ENCODE measurements at regions not wholly inside any gene's neighbourhood (a gene's known extent, or its start where the extent isn't known, plus 50 kb on each side); places are given as distances from the start of the nearest gene placed in this dataset.
"Not testable (repeated sequence)": the region's sequence is repeated elsewhere in the genome, so short reads cannot be mapped to it uniquely, and the experiment has no call there.

DNA sequence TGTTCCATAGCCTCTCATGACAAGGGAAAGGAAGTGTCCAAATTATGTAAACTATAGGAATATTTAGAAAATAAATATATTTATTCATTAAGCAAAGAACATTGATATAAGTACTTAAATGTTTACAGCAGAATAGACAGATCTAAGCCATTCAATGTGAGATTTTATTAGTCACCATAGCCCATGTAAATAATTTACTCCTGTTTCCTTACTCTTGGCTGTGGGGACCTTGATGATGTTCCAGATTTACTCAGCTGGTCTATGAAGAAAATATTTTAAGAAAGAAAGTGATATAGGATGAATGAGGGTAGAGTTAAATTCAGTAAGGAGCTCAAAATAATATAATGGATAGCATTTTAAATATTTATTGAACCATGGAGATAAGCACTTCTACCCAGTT is 442.6 kb upstream of the KLF6 start:
- Histone ChIP-seq H3K4me3 (no peak overlapping the region), H3K79me2 (no peaks in the 10 kb centered on the region), H2AFZ (no peak overlapping the region), H3K4me2 (no peak overlapping the region), H3K4me1 (ENCODE audit: insufficient read depth) (no peaks in the 10 kb centered on the region), H3K27me3 (no peaks in the 10 kb centered on the region), H4K20me1 (ENCODE audit: insufficient read depth, poor library complexity, severe bottlenecking) (no peaks in the 10 kb centered on the region), H3K9me2 (replicated peaks; ENCODE audit: insufficient read depth) (no peaks in the 10 kb centered on the region), H3K27ac (no peak overlapping the region), H3K36me3 (replicated peaks; ENCODE audit: insufficient read depth, low read depth) (no peaks in the 10 kb centered on the region), H3K9me3 (ENCODE audit: low read depth) (no peaks in the 10 kb centered on the region)
- no peak for TF ChIP-seq EZH2phosphoT487 (IDR thresholded peaks at IDR 0.05; ENCODE audit: low read depth, severe bottlenecking, unreplicated experiment)
- no peak for DNase-seq (ENCODE audit: low spot score)

DNA sequence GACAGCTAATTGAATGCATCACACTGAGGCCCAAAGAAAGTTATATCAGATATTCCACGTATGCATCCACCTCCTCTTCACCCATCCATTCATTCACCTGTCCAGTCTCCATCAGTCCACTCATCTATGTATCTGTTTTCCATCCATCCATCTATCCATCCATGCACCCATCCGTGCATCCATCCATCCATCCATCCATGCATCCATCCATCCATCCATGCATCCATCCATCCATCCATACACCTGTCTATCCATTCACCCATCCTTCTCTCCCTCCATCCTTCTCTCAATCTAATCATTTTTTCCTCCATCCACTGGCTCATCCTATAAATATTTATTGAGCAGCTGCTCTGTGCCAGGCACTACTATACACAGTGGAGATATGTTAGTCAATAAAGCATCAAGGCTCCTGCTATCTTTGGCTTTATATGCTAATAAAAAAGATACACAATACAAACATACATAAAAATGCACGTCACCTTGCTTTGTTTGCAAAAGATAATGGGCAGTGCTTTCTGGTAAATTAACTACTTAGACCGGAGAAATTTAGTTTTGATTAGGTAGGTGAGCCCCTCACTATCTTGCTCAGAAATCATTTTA is 442.0 kb upstream of the KLF6 start:
- H3K36me3 ChIP-seq (replicated peaks; ENCODE audit: insufficient read depth, low read depth) = no peaks in the 10 kb centered on the region
- TF ChIP-seq EZH2phosphoT487 (IDR thresholded peaks at IDR 0.05; ENCODE audit: low read depth, severe bottlenecking, unreplicated experiment) (no peak), EZH2 (IDR thresholded peaks at IDR 0.05; ENCODE audit: borderline replicate concordance) (no peak)
- TF ChIP-seq, protein P1, sequence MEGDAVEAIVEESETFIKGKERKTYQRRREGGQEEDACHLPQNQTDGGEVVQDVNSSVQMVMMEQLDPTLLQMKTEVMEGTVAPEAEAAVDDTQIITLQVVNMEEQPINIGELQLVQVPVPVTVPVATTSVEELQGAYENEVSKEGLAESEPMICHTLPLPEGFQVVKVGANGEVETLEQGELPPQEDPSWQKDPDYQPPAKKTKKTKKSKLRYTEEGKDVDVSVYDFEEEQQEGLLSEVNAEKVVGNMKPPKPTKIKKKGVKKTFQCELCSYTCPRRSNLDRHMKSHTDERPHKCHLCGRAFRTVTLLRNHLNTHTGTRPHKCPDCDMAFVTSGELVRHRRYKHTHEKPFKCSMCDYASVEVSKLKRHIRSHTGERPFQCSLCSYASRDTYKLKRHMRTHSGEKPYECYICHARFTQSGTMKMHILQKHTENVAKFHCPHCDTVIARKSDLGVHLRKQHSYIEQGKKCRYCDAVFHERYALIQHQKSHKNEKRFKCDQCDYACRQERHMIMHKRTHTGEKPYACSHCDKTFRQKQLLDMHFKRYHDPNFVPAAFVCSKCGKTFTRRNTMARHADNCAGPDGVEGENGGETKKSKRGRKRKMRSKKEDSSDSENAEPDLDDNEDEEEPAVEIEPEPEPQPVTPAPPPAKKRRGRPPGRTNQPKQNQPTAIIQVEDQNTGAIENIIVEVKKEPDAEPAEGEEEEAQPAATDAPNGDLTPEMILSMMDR (IDR thresholded peaks at IDR 0.05; ENCODE audit: poor library complexity) = no peak
- no peak for DNase-seq (ENCODE audit: low spot score)
- no peaks in the 10 kb centered on the region for H3K79me2 ChIP-seq
- no peaks in the 10 kb centered on the region for H3K9me3 ChIP-seq (ENCODE audit: low read depth)
- WGBS (ENCODE audit: low lambda C conversion rate, missing lambda C conversion rate) = 70% methylated on average over 4 of the region's 4 CpGs
- H3K27me3 ChIP-seq = no peaks in the 10 kb centered on the region
- H3K4me1 ChIP-seq (ENCODE audit: insufficient read depth) = no peaks in the 10 kb centered on the region
- H2AFZ ChIP-seq = no peak overlapping the region
- H3K27ac ChIP-seq = no peak overlapping the region
- H4K20me1 ChIP-seq (ENCODE audit: insufficient read depth, poor library complexity, severe bottlenecking) = no peaks in the 10 kb centered on the region
- H3K9me2 ChIP-seq (replicated peaks; ENCODE audit: insufficient read depth) = no peaks in the 10 kb centered on the region
- no peak overlapping the region for H3K4me3 ChIP-seq
- no peak overlapping the region for H3K4me2 ChIP-seq

DNA sequence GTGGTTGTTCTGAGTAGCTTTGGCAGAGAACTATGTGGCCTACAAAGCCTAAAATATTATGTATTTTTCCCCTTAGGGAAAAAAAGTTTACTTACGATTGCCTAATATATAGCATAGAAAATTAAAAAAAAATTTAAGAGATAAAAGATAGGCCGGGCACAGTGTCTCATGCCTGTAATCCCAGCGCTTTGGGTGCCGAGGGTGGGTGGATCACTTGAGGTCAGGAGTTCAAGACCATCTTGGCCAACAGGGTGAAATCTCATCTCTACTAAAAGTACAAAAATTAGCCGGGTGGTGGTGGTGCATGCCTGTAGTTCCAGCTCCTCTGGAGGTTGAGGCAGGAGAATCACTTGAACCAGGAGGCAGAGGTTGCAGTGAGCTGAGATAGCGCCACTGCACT is 439.2 kb upstream of the KLF6 start:
- no peaks in the 10 kb centered on the region for H4K20me1 ChIP-seq (ENCODE audit: insufficient read depth, poor library complexity, severe bottlenecking)
- H3K79me2 ChIP-seq = no peaks in the 10 kb centered on the region
- H3K4me1 ChIP-seq (ENCODE audit: insufficient read depth) = no peaks in the 10 kb centered on the region
- WGBS (ENCODE audit: low lambda C conversion rate, missing lambda C conversion rate) = 97% methylated on average over 5 of the region's 6 CpGs
- no peak overlapping the region for H3K4me2 ChIP-seq
- DNase-seq (ENCODE audit: low spot score) = no peak
- no peak overlapping the region for H3K4me3 ChIP-seq
- H3K27ac ChIP-seq = no peak overlapping the region
- no peaks in the 10 kb centered on the region for H3K27me3 ChIP-seq
- TF ChIP-seq EZH2 (IDR thresholded peaks at IDR 0.05; ENCODE audit: borderline replicate concordance) (no peak), EZH2phosphoT487 (IDR thresholded peaks at IDR 0.05; ENCODE audit: low read depth, severe bottlenecking, unreplicated experiment) (no peak)
- TF ChIP-seq, protein P1 (IDR thresholded peaks at IDR 0.05; ENCODE audit: poor library complexity) = no peak
- no peaks in the 10 kb centered on the region for H3K9me2 ChIP-seq (replicated peaks; ENCODE audit: insufficient read depth)
- no peaks in the 10 kb centered on the region for H3K9me3 ChIP-seq (ENCODE audit: low read depth)
- no peaks in the 10 kb centered on the region for H3K36me3 ChIP-seq (replicated peaks; ENCODE audit: insufficient read depth, low read depth)
- no peak overlapping the region for H2AFZ ChIP-seq

DNA sequence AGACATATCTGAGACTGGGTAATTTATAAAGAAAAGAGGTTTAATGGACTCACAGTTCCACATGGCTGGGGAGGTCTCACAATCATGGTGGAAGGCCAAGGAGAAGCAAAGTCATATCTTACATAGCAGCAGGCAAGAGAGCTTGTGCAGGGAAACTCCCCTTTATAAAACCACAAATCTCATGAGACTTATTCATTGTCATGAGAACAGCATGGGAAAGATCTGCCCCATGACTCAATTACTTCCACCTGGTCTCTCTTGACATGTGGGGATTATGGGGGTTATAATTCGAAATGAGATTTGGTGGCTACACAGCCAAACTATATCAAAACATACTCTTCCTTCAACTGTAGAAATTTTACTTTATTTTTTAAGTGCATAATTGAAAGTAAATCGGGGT is 436.3 kb upstream of the KLF6 start:
- not testable (repeated sequence) for H3K4me2 ChIP-seq; DNase-seq (ENCODE audit: low spot score); H3K36me3 ChIP-seq (replicated peaks; ENCODE audit: insufficient read depth, low read depth); H3K79me2 ChIP-seq; H3K9me2 ChIP-seq (replicated peaks; ENCODE audit: insufficient read depth); H4K20me1 ChIP-seq (ENCODE audit: insufficient read depth, poor library complexity, severe bottlenecking); H3K27ac ChIP-seq; H2AFZ ChIP-seq; H3K9me3 ChIP-seq (ENCODE audit: low read depth); H3K4me3 ChIP-seq; H3K4me1 ChIP-seq (ENCODE audit: insufficient read depth); H3K27me3 ChIP-seq
- WGBS (ENCODE audit: low lambda C conversion rate, missing lambda C conversion rate) = 90% methylated on average over 2 of the region's 2 CpGs
